ENCODE measurements at regions not wholly inside any gene's neighbourhood (a gene's known extent, or its start where the extent isn't known, plus 50 kb on each side); places are given as distances from the start of the nearest gene placed in this dataset.

DNA sequence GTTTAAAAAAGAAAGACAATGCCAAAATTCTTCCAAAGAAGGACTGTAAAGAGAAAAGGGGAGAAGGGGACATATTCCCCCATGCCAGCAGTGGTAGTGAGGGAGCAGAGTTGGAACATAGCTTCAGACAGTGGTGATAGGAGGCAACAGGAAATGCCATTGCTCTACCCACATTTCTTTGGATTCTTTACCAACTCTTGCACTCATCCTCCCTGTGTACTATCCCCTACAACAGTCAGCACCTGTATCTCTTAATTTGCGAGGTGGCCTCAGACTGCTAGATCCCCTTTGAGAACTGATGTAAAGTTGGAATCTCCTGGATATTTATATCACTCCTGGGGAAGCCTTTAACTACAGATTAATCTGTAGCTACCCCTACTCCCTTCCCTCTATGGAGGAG, 320.6 kb upstream of the PTGER4 start:
- TF ChIP-seq, protein P1, sequence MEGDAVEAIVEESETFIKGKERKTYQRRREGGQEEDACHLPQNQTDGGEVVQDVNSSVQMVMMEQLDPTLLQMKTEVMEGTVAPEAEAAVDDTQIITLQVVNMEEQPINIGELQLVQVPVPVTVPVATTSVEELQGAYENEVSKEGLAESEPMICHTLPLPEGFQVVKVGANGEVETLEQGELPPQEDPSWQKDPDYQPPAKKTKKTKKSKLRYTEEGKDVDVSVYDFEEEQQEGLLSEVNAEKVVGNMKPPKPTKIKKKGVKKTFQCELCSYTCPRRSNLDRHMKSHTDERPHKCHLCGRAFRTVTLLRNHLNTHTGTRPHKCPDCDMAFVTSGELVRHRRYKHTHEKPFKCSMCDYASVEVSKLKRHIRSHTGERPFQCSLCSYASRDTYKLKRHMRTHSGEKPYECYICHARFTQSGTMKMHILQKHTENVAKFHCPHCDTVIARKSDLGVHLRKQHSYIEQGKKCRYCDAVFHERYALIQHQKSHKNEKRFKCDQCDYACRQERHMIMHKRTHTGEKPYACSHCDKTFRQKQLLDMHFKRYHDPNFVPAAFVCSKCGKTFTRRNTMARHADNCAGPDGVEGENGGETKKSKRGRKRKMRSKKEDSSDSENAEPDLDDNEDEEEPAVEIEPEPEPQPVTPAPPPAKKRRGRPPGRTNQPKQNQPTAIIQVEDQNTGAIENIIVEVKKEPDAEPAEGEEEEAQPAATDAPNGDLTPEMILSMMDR (IDR thresholded peaks at IDR 0.05; ENCODE audit: low read length): no peak
- no peak for TF ChIP-seq EZH2 (IDR thresholded peaks at IDR 0.05; ENCODE audit: borderline replicate concordance, low read length)
